ENCODE measurements at regions not wholly inside any gene's neighbourhood (a gene's known extent, or its start where the extent isn't known, plus 50 kb on each side); places are given as distances from the start of the nearest gene placed in this dataset.
"Not testable (repeated sequence)": the region's sequence is repeated elsewhere in the genome, so short reads cannot be mapped to it uniquely, and the experiment has no call there.

- DNase-seq (ENCODE audit: low read depth in 2 of 2, low spot score in 1 of 2) = no peak
These were observed 135.6 kb upstream of the LYZL2 start for GRCh38 chr10:30765022-30765615.

DNA sequence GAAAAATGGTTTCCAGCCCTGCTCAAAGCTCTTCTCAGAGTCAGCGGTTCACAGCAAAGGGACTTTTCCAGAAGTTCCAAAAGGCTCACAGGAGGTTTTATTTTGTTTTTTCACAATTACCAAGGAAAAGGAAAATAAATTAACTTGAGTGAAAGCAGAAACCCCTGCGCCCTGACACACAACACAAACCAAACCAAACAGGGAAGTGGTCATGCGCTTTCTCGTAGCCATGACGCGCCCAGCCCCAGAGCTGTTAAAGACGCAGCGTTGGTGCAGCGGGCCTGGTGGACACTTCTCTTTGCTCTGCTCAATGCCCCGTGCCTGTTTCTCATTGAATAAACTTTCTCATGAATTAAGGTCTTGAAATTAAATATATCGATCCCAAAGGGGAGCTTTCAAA, 134.4 kb upstream of the LYZL2 start:
- no peak for DNase-seq (ENCODE audit: low read depth in 2 of 2, low spot score in 1 of 2)

- no peak for DNase-seq (ENCODE audit: low read depth in 2 of 2, low spot score in 1 of 2)
These were observed 133.1 kb upstream of the LYZL2 start for GRCh38 chr10:30762620-30763019.

DNA sequence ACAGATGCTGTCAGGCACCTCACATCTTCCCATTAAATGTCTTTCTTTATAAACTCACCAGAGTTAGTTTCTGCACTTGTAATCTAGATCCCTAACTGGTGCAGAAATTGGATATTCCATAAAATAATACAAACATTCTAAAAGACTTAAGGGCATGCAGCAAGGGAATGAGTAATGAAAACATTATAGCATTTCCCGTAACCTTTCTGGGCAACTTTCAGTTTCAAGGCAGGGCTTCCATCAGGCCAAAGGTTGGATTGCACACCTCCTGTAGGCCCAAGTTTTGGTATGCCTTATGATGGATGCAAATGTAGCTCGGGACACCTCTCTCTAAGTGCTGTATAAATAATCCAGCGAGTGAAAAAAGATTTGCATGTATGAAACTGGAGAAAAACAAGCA, 129.9 kb upstream of the LYZL2 start:
- no peak for DNase-seq (ENCODE audit: low read depth in 2 of 2, low spot score in 1 of 2)

GRCh38 chr10:30758338-30758737, 128.8 kb upstream of the LYZL2 start:
- no peak for DNase-seq (ENCODE audit: low read depth in 2 of 2, low spot score in 1 of 2)

- DNase-seq (ENCODE audit: low read depth in 2 of 2, low spot score in 1 of 2) = no peak
These were observed 127.3 kb upstream of the LYZL2 start for GRCh38 chr10:30756896-30757295.

GRCh38 chr10:30756151-30756550, 126.6 kb upstream of the LYZL2 start:
- DNase-seq (ENCODE audit: low read depth in 2 of 2, low spot score in 1 of 2) = no peak

GRCh38 chr10:30755441-30755953, 125.9 kb upstream of the LYZL2 start:
- DNase-seq (ENCODE audit: low read depth in 2 of 2, low spot score in 1 of 2) = no peak

- no peak for DNase-seq (ENCODE audit: low read depth in 2 of 2, low spot score in 1 of 2)
These were observed 122.9 kb upstream of the LYZL2 start for GRCh38 chr10:30752481-30752881.

- peak in 1 of 2 donors; percentile 11 for DNase-seq (ENCODE audit: low read depth in 2 of 2, low spot score in 1 of 2)
These were observed 122.3 kb upstream of the LYZL2 start for GRCh38 chr10:30751678-30752331.

- no peak for DNase-seq (ENCODE audit: low read depth in 2 of 2, low spot score in 1 of 2)
These were observed 121.6 kb upstream of the LYZL2 start for GRCh38 chr10:30750971-30751677.

DNA sequence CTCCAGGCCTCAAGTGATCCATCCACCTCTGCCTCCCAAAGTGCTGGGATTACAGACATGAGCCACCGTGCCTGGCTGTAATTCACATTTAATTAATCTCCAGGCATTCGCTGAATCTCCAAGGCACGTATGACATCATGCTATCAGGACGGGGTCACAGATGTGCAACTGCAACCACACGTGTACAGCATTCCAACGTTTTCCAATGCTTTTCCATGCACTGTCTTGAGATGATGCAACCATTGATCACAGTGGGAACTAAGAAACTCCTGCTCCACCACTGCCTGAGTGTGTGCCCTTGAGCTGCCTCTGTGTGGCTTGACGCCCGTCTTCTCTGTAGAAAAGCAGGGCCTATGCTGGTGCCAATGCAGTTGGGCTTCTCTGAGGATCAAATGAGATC, 119.8 kb upstream of the LYZL2 start:
- no peak for DNase-seq (ENCODE audit: low read depth in 2 of 2, low spot score in 1 of 2)

DNA sequence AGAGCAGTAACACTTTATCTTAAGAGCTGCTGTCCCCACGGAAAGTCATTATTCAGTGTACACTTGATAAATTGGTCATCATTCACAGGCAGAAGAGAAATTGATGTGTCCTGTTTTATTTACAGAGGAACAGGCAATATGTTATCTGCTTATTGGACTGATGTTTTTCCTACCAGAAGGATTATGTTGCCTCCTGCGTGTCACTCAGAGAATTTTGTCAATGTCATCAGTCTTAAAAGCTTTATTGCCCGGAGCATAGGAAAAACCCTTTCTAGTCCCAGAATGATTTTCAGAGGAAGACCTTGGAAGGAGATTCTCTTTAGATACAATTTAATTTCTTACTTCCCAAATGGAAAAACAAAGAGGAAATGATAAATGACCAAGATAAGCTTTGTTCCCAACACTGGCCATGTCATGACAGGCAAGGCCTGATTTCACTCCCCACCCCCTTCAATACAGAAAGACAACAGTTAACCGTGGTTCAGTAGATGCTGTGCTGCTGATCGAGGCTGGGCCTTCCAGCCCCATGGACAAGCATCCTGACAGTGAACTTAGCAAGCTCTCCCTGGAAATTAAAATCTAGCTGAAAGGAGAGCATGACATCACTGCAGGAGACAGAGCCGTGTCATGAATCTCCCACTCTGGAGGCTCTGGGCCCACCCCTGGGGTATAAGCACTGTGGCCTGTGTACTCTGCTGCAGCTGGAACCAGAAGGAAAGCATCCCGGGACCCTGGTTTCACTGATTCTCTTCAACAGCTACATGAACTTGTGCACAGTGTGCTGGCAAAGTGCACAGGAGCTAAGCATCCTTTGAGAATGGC, 118.8 kb upstream of the LYZL2 start:
- no peak for DNase-seq (ENCODE audit: low read depth in 2 of 2, low spot score in 1 of 2)

- no peak for DNase-seq (ENCODE audit: low read depth in 2 of 2, low spot score in 1 of 2)
These were observed 118.1 kb upstream of the LYZL2 start for GRCh38 chr10:30747633-30748032.

DNA sequence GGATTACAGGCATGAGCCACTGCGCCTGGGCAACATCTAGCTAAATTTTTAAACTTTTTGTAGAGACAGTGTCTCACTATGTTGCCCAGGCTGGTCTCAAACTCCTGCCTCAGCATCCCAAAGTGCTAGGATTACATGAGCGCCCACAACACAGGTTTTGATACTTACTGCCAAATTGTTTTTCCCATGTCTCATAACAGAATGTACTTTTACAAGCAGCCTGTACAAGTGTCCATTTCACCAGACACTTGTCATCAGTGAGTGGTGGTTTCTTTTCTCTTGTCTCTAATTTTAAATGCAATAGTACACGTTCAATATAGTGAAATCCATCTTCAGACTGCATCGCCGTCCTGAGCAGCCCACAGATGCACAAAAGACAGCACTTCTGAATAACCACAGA, 116.4 kb upstream of the LYZL2 start:
- no peak for DNase-seq (ENCODE audit: low read depth in 2 of 2, low spot score in 1 of 2)

DNA sequence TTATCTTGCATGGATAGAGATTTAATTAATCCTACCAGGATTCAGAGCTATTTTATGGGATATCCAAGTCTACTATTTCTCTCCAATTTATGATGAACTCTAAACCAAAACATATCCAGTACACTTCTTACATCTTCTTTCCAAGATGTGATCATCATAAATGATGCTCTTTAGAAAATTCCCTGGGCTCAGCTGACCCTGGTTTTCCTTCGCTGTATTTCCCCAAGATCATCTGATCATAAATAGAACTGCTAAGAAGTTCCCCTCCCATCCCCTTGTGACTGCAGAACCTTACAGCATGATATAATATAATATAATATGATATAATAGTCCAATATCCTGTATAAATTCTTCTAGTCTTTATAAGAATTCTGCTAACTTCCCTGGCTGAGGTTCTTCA, 114.6 kb upstream of the LYZL2 start:
- DNase-seq (ENCODE audit: low read depth in 2 of 2, low spot score in 1 of 2) = no peak

DNA sequence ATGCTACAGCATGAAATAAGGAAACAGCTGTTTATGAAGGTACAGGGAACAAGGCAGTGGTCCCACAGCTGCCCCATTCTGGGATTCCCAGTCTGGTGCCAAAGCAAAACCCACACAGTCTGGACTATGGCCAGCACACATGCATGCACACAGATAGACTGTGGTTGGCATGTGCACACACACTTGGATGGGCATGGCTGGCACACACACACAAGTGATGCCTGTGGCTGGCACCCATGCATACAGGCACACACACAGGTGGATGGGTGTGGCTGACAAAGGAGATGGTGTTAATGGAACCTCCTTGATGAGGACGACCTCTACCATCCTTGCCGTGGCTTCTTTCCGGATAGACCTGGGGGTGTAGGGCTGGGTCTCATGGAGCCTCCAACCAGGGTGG, 114.0 kb upstream of the LYZL2 start:
- no peak for DNase-seq (ENCODE audit: low read depth in 2 of 2, low spot score in 1 of 2)

DNA sequence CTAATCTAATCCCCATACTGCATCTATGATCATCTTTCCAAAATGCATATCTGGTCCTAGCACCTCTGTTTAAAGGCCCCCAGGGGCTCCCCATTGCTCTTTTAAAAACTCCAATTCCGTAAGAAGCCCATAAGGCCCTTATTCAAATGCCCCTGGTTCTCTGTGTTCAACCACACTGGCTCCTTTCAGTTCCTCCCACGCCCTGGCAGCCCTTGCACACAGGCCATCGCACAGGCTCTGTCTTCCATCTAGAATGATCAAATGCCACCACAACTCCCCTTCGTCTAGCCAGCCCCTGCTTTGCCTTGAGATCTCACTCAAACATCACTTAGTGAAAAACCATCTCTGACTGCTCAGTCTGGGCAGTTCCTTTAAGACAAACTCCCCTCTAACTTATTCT, 112.9 kb upstream of the LYZL2 start:
- no peak for DNase-seq (ENCODE audit: low read depth in 2 of 2, low spot score in 1 of 2)

- not testable (repeated sequence) for DNase-seq (ENCODE audit: low read depth in 2 of 2, low spot score in 1 of 2)
These were observed 111.2 kb upstream of the LYZL2 start for GRCh38 chr10:30740774-30741173.

DNA sequence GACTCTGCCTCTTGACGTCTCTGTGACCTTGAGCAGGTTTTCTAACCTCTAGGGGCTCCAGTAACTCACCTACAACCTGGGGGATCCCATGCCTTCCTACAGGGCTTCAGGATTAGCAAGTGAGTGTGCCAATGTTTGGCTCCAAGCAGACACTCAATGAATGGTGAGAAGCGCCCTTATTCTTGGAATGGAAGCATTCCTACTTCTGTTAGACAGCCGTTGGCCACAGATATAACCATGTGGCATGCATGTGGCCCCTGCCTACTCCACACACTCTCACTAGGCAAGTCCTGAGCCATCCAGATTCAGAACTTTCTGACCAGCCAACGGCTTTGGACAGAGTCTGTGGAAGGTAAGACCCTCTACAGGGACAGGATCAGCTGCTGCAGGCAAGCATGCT, 108.9 kb upstream of the LYZL2 start:
- no peak for DNase-seq (ENCODE audit: low read depth in 2 of 2, low spot score in 1 of 2)

GRCh38 chr10:30737931-30738391, 108.4 kb upstream of the LYZL2 start:
- DNase-seq (ENCODE audit: low read depth in 2 of 2, low spot score in 1 of 2) = no peak

All from stimulated activated CD8-positive, alpha-beta memory T cell treated with anti-CD3 and anti-CD28 coated beads, Interleukin-4, amount 100 ng/mL, for 4 hours (primary cell).